Stimulated activated CD4-positive, alpha-beta T cell treated with anti-CD3 and anti-CD28 coated beads, Interleukin-4, amount 100 ng/mL, for 24 hours (primary cell): ENCODE measurements at regions not wholly inside any gene's neighbourhood (a gene's known extent, or its start where the extent isn't known, plus 50 kb on each side); places are given as distances from the start of the nearest gene placed in this dataset.

Source experiments
- DNase-seq: peaks from one replicate; pipeline ENCODE4 v3.0.0-alpha.2; 2020

GRCh38 chr2:67782443-67782842 lies 280.4 kb downstream of the C1D start:
- DNase-seq, result no peak

GRCh38 chr2:67783026-67783425 lies 279.8 kb downstream of the C1D start:
- DNase-seq, result no peak

DNA sequence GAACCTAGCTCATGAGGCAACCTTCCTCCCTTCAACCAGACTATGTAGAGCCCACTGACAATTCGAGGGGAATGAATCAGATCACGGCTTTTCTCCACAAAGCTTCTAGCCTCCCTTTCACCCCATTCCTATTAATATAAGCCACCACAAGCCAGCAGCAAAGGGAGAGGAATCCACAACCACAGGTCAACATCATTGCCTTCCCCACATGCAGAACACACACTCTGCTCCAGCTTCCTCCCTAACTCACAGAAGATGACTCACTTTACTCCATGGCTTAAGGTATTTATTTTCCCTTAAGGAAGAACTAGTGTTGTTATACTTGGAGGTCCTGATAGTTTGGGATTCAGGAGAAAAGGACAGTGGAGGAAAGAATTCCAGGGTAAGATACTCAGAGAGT lies 272.2 kb downstream of the C1D start:
- no peak for DNase-seq

- no peak for DNase-seq
Measured at GRCh38 chr2:67792191-67792590, 270.6 kb downstream of the C1D start.

GRCh38 chr2:67792681-67793091 lies 270.1 kb downstream of the C1D start:
- DNase-seq, result no peak

GRCh38 chr2:67797801-67798540 lies 264.8 kb downstream of the C1D start:
- no peak for DNase-seq

DNA sequence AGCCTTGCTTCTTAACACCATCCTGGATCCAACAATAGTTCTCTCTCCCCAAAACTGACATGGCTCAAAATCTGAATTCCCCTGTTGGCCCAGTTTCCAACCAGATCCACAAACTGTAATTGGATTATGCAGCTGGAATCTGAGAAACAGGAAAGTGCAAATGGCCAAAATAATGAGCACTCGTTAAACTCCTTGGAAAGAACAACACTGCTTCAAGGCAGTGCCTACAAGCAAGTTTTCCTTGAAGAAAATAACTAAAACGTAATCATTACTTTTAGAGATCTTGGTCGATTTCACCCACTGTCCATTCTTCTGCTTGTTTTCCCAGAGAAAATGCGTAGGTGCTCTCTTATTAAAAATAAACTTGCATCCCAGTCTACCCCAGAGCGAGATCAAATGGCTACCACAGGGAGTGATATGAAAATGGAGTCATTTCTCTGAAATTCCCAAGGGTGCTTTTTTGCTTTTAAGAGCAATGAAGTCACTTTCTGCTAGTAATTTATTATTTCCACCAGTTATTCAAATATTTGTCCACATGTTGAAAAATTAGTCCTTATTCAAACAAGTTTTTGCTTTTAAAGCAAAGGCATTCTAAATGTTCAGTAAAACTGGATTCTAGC lies 264.2 kb downstream of the C1D start:
- no peak for DNase-seq

- no peak for DNase-seq
Measured at GRCh38 chr2:67799886-67800285, 262.9 kb downstream of the C1D start.

GRCh38 chr2:67802291-67802690 lies 260.5 kb downstream of the C1D start:
- no peak for DNase-seq

- DNase-seq, result no peak
Measured at GRCh38 chr2:67802824-67803223, 260.0 kb downstream of the C1D start.

GRCh38 chr2:67806816-67807215 lies 256.0 kb downstream of the C1D start:
- no peak for DNase-seq

DNA sequence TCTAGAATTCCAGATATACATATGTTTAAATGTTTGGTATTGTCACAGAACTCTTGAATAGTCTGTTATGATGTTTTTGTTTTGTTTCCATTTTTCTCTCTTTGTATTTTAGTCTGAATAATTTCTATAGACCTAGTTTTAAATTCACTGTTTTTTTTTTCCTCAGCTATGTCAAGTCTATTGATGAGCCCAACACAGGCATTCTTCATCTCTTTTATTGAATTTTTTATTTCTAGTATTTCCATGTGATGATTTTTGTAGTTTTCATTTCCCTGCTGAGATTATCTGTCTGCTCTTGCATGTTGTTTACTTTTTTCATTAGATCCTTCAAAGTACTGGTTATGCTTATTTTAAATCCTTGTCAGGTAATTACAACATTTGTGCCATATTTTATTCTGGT lies 254.7 kb downstream of the C1D start:
- DNase-seq, result no peak

- DNase-seq, result no peak
Measured at GRCh38 chr2:67812682-67813081, 250.1 kb downstream of the C1D start.

GRCh38 chr2:67823726-67824125 lies 239.1 kb downstream of the C1D start:
- no peak for DNase-seq

GRCh38 chr2:67824186-67824585 lies 238.6 kb downstream of the C1D start:
- DNase-seq, result no peak

DNA sequence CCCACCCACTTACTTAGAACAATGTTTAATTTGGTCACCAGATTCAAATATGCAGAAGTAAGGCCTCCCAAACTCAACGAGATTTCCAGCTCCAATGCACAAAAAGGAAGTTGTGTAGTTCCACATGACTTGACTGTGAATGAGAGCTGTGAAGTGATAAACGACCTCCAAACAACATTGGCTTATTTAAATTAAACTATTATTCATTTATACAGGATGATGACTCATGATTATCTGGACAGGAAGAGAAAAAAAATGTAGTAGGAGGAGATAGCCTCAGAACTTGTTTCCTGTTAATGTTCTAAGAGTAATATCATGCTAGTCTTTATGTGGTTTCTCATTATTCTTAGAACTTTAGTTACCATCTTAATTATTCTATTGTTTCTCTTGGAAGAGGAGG lies 237.3 kb downstream of the C1D start:
- DNase-seq, result no peak

DNA sequence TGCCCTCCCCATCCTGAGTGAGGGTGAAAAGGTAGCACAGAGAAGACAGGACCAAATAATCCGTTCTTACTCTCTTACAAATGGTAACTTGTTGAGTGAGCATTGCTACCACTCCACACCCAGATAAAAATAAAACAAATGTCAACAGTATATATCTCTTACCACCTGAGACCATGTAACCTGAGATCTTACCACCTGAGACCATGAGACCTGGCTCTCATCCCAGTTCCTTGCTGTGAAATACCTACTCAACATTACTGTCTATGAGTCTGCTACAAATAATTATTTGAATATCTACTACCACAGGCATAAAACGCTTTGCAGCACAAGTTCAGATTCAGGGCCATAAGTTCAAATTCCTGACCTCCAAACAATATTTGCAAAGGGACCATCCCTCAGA lies 234.7 kb downstream of the C1D start:
- no peak for DNase-seq

DNA sequence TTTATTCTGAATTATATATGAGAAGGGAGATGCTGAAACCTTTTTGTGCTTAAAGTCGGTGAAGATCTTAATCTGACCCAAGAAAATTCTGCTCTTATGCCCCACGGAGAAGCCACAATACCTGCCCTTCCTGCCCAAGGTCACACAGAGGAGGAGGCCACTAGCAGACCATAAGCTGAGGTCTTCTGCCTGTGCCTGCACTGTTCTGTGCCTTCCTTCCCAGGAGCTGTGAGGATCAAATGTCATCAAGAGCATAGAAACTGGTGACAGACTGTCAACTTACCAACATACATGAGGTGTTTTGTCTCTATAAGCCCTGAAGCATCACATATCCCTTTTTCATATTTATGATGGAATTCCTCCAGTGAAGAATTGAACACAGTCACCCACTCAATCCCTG lies 233.3 kb downstream of the C1D start:
- no peak for DNase-seq

- DNase-seq, result no peak
Measured at GRCh38 chr2:67833632-67834031, 229.2 kb downstream of the C1D start.

DNA sequence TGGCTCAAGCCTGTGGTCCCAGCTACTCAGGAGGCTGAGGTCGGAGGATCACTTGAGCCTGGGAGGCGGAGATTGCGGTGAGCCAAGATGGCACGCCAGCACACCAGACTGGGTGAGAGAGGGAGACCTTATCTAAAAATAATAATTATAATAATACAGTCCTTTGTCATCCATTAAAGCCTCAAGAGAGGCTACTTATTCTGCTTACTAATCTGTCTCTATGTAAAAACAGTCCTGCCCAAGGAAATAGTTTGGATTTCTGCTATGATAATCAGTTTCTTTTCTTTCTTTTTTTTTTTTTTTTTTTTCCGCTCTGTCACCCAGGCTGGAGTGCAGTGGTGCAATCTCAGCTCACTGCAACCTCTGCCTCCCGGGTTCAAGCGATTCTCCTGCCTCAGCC lies 228.3 kb downstream of the C1D start:
- DNase-seq, result no peak

GRCh38 chr2:67835266-67835665 lies 227.5 kb downstream of the C1D start:
- DNase-seq, result no peak

- DNase-seq, result no peak
Measured at GRCh38 chr2:67836866-67837265, 225.9 kb downstream of the C1D start.

DNA sequence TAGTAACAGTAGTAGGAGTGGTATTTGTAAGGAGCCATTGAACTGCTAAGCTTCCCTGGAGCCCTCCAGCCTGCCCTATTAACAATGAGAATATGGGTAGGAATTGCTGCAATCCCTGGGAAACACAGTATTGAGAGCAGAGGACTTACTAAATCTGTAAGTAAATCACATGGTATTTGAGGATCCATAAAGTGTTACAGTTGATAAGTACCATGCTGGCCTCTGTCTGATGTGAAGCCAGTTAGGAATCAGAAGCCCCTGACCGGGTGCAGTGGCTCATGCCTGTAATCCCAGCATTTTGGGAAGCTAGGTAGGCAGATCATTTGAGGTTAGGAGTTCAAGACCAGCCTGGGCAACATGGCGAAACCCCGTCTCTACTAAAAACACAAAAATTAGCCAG lies 224.6 kb downstream of the C1D start:
- no peak for DNase-seq

DNA sequence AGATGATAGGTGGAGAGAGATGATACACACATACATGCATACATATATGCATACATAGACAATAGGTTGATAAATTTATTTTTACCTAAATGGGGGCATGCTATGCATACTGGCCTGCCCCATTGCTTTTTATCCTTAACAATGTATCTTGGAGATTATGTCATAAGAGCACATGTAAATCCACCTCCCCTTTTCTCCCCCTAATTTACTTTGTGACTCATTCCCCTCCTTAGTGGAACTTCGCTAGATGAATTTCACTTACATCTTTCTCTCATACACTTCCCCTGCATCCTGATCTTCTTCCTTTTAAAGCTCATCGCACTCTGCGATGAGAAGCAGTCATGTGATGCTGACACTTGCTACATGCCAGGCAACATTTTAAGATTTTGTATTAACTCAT lies 223.6 kb downstream of the C1D start:
- DNase-seq, result no peak

DNA sequence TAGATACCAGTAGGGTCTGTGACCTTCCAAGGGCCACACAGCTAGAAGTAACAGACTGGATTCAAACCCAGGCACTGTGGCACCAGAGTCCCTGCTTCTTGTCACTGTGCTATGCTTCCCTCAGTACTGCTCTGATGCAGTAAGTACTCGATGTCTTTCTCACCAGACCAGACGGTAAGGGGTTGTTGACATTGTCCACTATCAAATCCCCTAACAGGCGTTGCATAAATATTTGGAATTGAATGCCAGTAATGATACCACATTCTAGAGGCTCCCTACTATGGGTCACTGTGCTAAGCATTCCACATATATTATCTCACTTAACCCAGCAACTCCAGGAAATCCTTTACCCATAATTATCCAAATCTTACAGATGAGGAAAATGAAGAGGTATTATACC lies 223.1 kb downstream of the C1D start:
- DNase-seq, result no peak
